Stimulated activated CD4-positive, alpha-beta T cell treated with anti-CD3 and anti-CD28 coated beads, Interleukin-2, amount 100 ng/mL, for 4 hours (primary cell): ENCODE measurements at regions not wholly inside any gene's neighbourhood (a gene's known extent, or its start where the extent isn't known, plus 50 kb on each side); places are given as distances from the start of the nearest gene placed in this dataset.
"Not testable (repeated sequence)": the region's sequence is repeated elsewhere in the genome, so short reads cannot be mapped to it uniquely, and the experiment has no call there.

Experiments
- DNase-seq: peaks from one replicate; pipeline ENCODE4 v3.0.0-alpha.2; 2020; ENCODE audit warnings: low read depth

- DNase-seq = not testable (repeated sequence)
Measured at GRCh38 chr3:156048483-156048882, 71.9 kb upstream of the KCNAB1 start.

GRCh38 chr3:156050918-156051317 lies 69.5 kb upstream of the KCNAB1 start:
- no peak for DNase-seq

- no peak for DNase-seq
Measured at GRCh38 chr3:156051651-156052050, 68.7 kb upstream of the KCNAB1 start.

GRCh38 chr3:156052115-156052514 lies 68.3 kb upstream of the KCNAB1 start:
- DNase-seq = no peak

DNA sequence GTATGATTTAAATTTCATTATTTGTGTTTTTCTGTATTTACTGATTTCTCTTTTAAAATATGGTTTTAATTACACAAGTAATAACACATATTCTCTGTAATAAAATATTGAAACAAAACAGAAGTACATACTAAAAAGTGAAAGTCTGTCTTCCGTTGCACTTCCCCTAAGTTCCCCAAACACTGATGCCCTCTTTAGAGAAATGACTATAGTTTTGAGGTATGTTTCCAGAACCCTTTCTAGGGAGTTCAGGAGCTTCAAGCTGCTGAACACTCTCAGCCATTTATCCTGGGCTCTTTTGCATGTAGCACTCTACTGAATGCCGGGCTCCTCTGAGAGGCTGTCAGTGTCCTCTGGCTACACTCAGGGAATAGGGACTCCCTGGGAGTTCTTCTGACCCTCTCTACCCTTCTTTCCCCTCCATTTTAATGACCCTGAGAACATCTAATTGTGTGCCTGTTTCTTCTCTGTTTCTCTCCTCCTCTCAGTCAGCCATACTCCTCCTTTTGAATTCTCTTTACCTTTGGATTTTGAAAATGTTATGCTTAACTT lies 60.4 kb upstream of the KCNAB1 start:
- DNase-seq = no peak

- DNase-seq = not testable (repeated sequence)
Measured at GRCh38 chr3:156068151-156068550, 52.2 kb upstream of the KCNAB1 start.

DNA sequence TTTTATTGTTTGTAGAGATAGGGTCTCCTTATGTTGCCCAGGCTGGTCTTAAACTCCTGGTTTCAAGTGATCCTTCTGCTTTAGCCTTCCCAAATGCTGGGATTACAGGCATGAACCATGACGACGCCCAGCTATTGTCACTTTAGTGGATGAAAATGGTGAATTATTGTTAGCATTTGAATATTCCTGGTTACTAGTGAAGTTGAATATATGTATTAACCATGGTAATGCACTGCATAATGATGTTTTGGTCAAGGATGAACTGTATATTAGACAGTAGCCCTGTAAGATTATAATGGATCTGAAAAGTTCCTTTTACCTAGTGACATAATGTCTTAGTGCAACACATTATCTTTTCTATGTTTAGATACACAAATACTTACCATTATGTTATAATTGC lies 50.4 kb upstream of the KCNAB1 start:
- no peak for DNase-seq
